HL-60 (cell line): ENCODE measurements at regions not wholly inside any gene's neighbourhood (a gene's known extent, or its start where the extent isn't known, plus 50 kb on each side); places are given as distances from the start of the nearest gene placed in this dataset.

Experiments used
- DNase-seq, 2 experiments: peaks; one replicate each; pipeline ENCODE4 v3.0.0-alpha.2; 2010 to 2020; ENCODE audit warnings: low read depth in 1 of 2, low spot score in 1 of 2
- H3K27ac ChIP-seq: fragments of 250-450 bp; sonication (Bioruptor Pico); replicated peaks from 2 replicates; pipeline ENCODE4 v1.5.1; 2020; ENCODE audit warnings: mild to moderate bottlenecking, moderate library complexity
- H3K27me3 ChIP-seq: fragments of 250-450 bp; sonication (Bioruptor Pico); 2 replicates; pipeline ENCODE4 v1.5.1; 2021; ENCODE audit warnings: mild to moderate bottlenecking, moderate library complexity; ENCODE audit not compliant: insufficient read depth, poor library complexity, severe bottlenecking
- H3K4me3 ChIP-seq: replicated peaks from 2 replicates; pipeline ENCODE4 v1.5.1; 2011; ENCODE audit warnings: mild to moderate bottlenecking, control low read depth, low read length; ENCODE audit not compliant: insufficient read depth
- GABPA ChIP-seq: IDR thresholded peaks from 2 replicates; pipeline ENCODE4 v1.6.1; 2012; ENCODE audit warnings: low read depth
- POLR2AphosphoS5 ChIP-seq: IDR thresholded peaks from 2 replicates; pipeline ENCODE4 v1.6.1; 2012; ENCODE audit warnings: low read depth
- SPI1 ChIP-seq: IDR thresholded peaks from 2 replicates; pipeline ENCODE4 v1.6.1; 2012; ENCODE audit warnings: low read depth, mild to moderate bottlenecking, borderline replicate concordance
- TF ChIP-seq, protein P1 (sequence below): IDR thresholded peaks from 2 replicates; pipeline ENCODE4 v1.6.1; 2012; ENCODE audit warnings: low read depth; ENCODE audit not compliant: insufficient replicate concordance
- TF ChIP-seq, protein P2 (sequence below): IDR thresholded peaks from one replicate; pipeline ENCODE4 v1.5.1; 2011; ENCODE audit warnings: low read length, control low read depth, inconsistent platforms; ENCODE audit not compliant: insufficient read depth

DNA sequence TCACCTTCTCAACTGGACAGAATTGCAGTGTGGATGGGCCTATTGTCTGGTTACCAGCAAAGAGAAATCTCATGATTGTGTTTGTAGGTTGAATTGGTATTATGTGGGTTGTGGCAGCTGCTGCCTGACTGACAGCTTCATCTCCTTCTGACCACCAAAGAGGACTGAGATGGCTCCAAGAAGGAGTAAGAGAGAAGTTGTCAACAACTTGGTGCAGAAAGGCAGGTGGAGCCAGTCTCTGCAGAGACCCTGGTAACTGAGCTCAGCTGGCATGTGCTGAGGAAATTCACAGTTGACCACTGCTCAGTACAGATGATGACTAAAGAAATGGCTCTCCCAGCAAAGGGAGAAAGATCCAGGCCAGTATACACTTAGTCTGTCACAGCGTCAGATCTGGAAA, 240.0 kb upstream of the AMIGO2 start:
- no peaks in the 10 kb centered on the region for H3K27me3 ChIP-seq
- no peak overlapping the region for H3K4me3 ChIP-seq
- H3K27ac ChIP-seq: no peak overlapping the region
- TF ChIP-seq GABPA: no peak
- no peak for TF ChIP-seq POLR2AphosphoS5
- TF ChIP-seq, protein P1, sequence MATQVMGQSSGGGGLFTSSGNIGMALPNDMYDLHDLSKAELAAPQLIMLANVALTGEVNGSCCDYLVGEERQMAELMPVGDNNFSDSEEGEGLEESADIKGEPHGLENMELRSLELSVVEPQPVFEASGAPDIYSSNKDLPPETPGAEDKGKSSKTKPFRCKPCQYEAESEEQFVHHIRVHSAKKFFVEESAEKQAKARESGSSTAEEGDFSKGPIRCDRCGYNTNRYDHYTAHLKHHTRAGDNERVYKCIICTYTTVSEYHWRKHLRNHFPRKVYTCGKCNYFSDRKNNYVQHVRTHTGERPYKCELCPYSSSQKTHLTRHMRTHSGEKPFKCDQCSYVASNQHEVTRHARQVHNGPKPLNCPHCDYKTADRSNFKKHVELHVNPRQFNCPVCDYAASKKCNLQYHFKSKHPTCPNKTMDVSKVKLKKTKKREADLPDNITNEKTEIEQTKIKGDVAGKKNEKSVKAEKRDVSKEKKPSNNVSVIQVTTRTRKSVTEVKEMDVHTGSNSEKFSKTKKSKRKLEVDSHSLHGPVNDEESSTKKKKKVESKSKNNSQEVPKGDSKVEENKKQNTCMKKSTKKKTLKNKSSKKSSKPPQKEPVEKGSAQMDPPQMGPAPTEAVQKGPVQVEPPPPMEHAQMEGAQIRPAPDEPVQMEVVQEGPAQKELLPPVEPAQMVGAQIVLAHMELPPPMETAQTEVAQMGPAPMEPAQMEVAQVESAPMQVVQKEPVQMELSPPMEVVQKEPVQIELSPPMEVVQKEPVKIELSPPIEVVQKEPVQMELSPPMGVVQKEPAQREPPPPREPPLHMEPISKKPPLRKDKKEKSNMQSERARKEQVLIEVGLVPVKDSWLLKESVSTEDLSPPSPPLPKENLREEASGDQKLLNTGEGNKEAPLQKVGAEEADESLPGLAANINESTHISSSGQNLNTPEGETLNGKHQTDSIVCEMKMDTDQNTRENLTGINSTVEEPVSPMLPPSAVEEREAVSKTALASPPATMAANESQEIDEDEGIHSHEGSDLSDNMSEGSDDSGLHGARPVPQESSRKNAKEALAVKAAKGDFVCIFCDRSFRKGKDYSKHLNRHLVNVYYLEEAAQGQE: no peak
- no peak for TF ChIP-seq SPI1
- TF ChIP-seq, protein P2, sequence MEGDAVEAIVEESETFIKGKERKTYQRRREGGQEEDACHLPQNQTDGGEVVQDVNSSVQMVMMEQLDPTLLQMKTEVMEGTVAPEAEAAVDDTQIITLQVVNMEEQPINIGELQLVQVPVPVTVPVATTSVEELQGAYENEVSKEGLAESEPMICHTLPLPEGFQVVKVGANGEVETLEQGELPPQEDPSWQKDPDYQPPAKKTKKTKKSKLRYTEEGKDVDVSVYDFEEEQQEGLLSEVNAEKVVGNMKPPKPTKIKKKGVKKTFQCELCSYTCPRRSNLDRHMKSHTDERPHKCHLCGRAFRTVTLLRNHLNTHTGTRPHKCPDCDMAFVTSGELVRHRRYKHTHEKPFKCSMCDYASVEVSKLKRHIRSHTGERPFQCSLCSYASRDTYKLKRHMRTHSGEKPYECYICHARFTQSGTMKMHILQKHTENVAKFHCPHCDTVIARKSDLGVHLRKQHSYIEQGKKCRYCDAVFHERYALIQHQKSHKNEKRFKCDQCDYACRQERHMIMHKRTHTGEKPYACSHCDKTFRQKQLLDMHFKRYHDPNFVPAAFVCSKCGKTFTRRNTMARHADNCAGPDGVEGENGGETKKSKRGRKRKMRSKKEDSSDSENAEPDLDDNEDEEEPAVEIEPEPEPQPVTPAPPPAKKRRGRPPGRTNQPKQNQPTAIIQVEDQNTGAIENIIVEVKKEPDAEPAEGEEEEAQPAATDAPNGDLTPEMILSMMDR: no peak
- DNase-seq: no peak

DNA sequence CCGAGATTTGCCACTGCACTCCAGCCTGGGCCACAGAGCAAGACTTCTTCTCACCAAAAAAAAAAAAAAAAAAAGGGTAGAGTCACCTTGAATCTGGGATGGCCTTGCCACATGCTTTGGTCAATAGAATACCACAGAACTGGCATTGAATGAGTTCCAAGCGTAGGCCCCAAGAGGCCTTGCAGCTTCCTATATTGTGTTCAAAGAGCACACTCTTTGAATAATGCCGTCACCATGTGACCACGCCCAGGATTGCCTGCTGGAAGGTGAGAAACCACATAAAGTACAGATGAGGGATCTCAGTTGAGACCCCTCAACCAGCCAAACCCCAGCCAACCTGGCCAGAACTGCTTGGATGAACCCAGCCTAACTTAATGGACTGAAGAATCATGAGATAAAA, 239.2 kb upstream of the AMIGO2 start:
- no peaks in the 10 kb centered on the region for H3K27me3 ChIP-seq
- H3K27ac ChIP-seq: no peak overlapping the region
- TF ChIP-seq, protein P2: no peak
- no peak for TF ChIP-seq POLR2AphosphoS5
- TF ChIP-seq SPI1: no peak
- TF ChIP-seq GABPA: no peak
- TF ChIP-seq, protein P1: no peak
- DNase-seq: no peak
- no peak overlapping the region for H3K4me3 ChIP-seq

DNA sequence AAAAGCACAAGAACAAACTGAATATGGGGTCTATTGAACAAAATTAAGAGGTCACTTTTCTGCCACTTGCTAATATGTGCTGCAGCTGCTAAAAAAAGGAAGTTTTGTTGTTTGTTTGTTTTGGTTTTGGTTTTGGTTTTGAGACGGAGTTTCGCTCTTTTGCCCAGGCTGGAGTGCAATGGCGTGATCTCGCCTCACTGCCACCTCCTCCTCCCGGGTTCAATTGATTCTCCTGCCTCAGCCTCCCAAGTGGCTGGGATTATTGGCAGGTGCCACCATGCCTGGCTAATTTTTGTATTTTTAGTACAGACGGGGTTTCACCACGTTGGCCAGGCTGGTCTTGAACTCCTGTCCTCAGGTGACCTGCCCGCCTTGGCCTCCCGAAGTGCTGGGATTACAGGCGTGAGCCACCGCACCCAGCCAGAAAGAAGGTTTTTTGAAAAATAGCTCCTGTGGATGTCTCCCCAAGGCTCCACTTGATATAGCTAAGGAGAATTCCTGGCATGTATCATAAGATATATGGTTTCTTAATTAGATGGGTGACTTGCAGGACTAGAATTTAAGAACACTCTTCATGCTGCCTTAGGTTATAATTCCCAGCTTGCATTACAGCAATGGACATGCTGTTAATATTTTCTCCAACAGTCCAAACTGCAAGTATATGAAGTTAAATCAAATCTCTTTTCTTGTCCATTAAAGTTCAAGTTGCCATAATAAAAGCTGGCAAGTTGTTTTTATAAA, 237.6 kb upstream of the AMIGO2 start:
- H3K4me3 ChIP-seq: no peak overlapping the region
- DNase-seq: no peak
- no peak for TF ChIP-seq POLR2AphosphoS5
- TF ChIP-seq SPI1: no peak
- TF ChIP-seq, protein P2: no peak
- TF ChIP-seq, protein P1: no peak
- no peaks in the 10 kb centered on the region for H3K27me3 ChIP-seq
- no peak overlapping the region for H3K27ac ChIP-seq
